K562 (cell line): ENCODE measurements at regions not wholly inside any gene's neighbourhood (a gene's known extent, or its start where the extent isn't known, plus 50 kb on each side); places are given as distances from the start of the nearest gene placed in this dataset.

Experiments used
- GABPA ChIP-seq: fragments of 200-800 bp; sonication (Bioruptor generic); conservative IDR thresholded peaks from 2 replicates; pipeline ENCODE4 v1.6.1; 2016; ENCODE audit warnings: low read depth, missing genetic modification characterization, missing compliant biosample characterization
- ZBTB43 ChIP-seq: sonication (generic); formaldehyde crosslinking; IDR thresholded peaks from 2 replicates; pipeline ENCODE4 v1.8.0; 2023; ENCODE audit warnings: mild to moderate bottlenecking, missing genetic modification reagents

- TF ChIP-seq ZBTB43 (CRISPR knock-in tag) = no peak
- TF ChIP-seq GABPA (tag) = no peak
These were observed 89.3 kb upstream of the OTOS start for GRCh38 chr2:240229603-240230235.
